ENCODE measurements at regions not wholly inside any gene's neighbourhood (a gene's known extent, or its start where the extent isn't known, plus 50 kb on each side); places are given as distances from the start of the nearest gene placed in this dataset.

- DNase-seq (ENCODE audit: low read depth), result no peak
- no peak overlapping the region for H3K4me3 ChIP-seq (ENCODE audit: low read length)
- no peak for TF ChIP-seq CTCF (conservative IDR thresholded peaks at IDR 0.05; ENCODE audit: low read depth, low read length)
These were observed 109.0 kb upstream of the FSTL4 start for GRCh38 chr5:133721365-133721764.

GRCh38 chr5:133718457-133718856 is 106.1 kb upstream of the FSTL4 start:
- H3K4me3 ChIP-seq (ENCODE audit: low read length), result no peak overlapping the region
- TF ChIP-seq CTCF (conservative IDR thresholded peaks at IDR 0.05; ENCODE audit: low read depth, low read length), result no peak
- no peak for DNase-seq (ENCODE audit: low read depth)

GRCh38 chr5:133716532-133717183 is 104.3 kb upstream of the FSTL4 start:
- DNase-seq (ENCODE audit: low read depth), result no peak
- H3K4me3 ChIP-seq (ENCODE audit: low read length), result no peak overlapping the region
- TF ChIP-seq CTCF (conservative IDR thresholded peaks at IDR 0.05; ENCODE audit: low read depth, low read length), result no peak

GRCh38 chr5:133715616-133716015 is 103.3 kb upstream of the FSTL4 start:
- no peak for DNase-seq (ENCODE audit: low read depth)
- no peak for TF ChIP-seq CTCF (conservative IDR thresholded peaks at IDR 0.05; ENCODE audit: low read depth, low read length)
- no peak overlapping the region for H3K4me3 ChIP-seq (ENCODE audit: low read length)

- no peak for DNase-seq (ENCODE audit: low read depth)
- H3K4me3 ChIP-seq (ENCODE audit: low read length), result no peak overlapping the region
- TF ChIP-seq CTCF (conservative IDR thresholded peaks at IDR 0.05; ENCODE audit: low read depth, low read length), result no peak
These were observed 102.9 kb upstream of the FSTL4 start for GRCh38 chr5:133715216-133715615.

- H3K4me3 ChIP-seq (ENCODE audit: low read length), result no peak overlapping the region
- no peak for TF ChIP-seq CTCF (conservative IDR thresholded peaks at IDR 0.05; ENCODE audit: low read depth, low read length)
- no peak for DNase-seq (ENCODE audit: low read depth)
These were observed 102.0 kb upstream of the FSTL4 start for GRCh38 chr5:133714161-133714915.

- no peak overlapping the region for H3K4me3 ChIP-seq (ENCODE audit: low read length)
- TF ChIP-seq CTCF (conservative IDR thresholded peaks at IDR 0.05; ENCODE audit: low read depth, low read length), result no peak
- no peak for DNase-seq (ENCODE audit: low read depth)
These were observed 101.4 kb upstream of the FSTL4 start for GRCh38 chr5:133713751-133714150.
